Naive B cell (primary cell): ENCODE measurements at regions not wholly inside any gene's neighbourhood (a gene's known extent, or its start where the extent isn't known, plus 50 kb on each side); places are given as distances from the start of the nearest gene placed in this dataset.
"Not testable (repeated sequence)": the region's sequence is repeated elsewhere in the genome, so short reads cannot be mapped to it uniquely, and the experiment has no call there.

Experiments used
- ATAC-seq, 2 donors: fragments of 150-1000 bp; cut with Tn5 transposase; 2 replicates each; pipeline ENCODE4 v1.10.0; 2021; ENCODE audit warnings: low read depth in 2 of 2, mild to moderate bottlenecking in 2 of 2, moderate library complexity in 2 of 2
- DNase-seq: peaks from one replicate; pipeline ENCODE4 v3.0.0; 2022
- H3K27ac Mint-ChIP-seq, 6 donors: one replicate each; pipeline ENCODE4 v1.8.0; 2020 to 2022; ENCODE audit warnings: mild to moderate bottlenecking in 6 of 6, mixed read lengths in 6 of 6, moderate library complexity in 5 of 6, inconsistent platforms in 2 of 6
- H3K27me3 Mint-ChIP-seq, 3 donors: one replicate each; pipeline ENCODE4 v1.8.0; 2021 to 2022; ENCODE audit warnings: mixed read lengths in 3 of 3, mild to moderate bottlenecking in 1 of 3
- H3K36me3 Mint-ChIP-seq, 2 donors: one replicate each; pipeline ENCODE4 v1.8.0; 2020 to 2022; ENCODE audit warnings: mixed read lengths in 2 of 2, inconsistent platforms in 1 of 2, mild to moderate bottlenecking in 1 of 2
- H3K4me1 Mint-ChIP-seq, 3 donors: one replicate each; pipeline ENCODE4 v1.8.0; 2020 to 2022; ENCODE audit warnings: mixed read lengths in 3 of 3, inconsistent platforms in 1 of 3, mild to moderate bottlenecking in 1 of 3, moderate library complexity in 1 of 3
- H3K4me3 Mint-ChIP-seq, 8 donors: one replicate each; pipeline ENCODE4 v1.8.0; 2020 to 2022; ENCODE audit warnings: mild to moderate bottlenecking in 8 of 8, mixed read lengths in 8 of 8, moderate library complexity in 8 of 8, inconsistent platforms in 2 of 8
- H3K9me3 Mint-ChIP-seq, 7 donors: one replicate each; pipeline ENCODE4 v1.8.0; 2020 to 2022; ENCODE audit warnings: mixed read lengths in 7 of 7, mild to moderate bottlenecking in 5 of 7, inconsistent platforms in 2 of 7, moderate library complexity in 1 of 7

DNA sequence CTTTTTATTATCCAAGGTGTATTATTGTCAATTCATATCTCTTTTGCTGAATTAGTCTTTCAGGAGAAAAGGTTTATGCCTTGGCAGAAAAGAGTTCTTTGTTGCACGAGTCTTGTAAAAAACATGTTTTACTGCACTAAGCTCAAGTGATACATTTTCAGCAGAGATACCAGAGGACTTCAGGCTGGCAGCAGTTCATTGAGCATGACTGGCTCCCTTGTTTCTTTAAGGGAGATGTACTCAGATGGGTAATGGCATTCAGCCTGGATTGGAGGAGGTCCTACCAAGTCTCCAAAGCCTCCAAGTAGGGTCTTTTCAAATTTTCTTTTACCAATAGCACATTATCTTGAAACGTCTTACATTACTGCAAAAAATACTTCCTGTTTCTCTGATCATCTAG, 400.1 kb downstream of the NSUN3 start:
- DNase-seq (no peak), ATAC-seq (no peak)
- Mint-ChIP-seq H3K4me1 (no peaks in the 10 kb centered on the region), H3K36me3 (no peaks in the 10 kb centered on the region), H3K4me3 (no peak overlapping the region), H3K27ac (no peak overlapping the region), H3K27me3 (no peaks in the 10 kb centered on the region), H3K9me3 (peaks cover 0 to 14% (median 2%) of the 10 kb centered on the region in 7 donors)

DNA sequence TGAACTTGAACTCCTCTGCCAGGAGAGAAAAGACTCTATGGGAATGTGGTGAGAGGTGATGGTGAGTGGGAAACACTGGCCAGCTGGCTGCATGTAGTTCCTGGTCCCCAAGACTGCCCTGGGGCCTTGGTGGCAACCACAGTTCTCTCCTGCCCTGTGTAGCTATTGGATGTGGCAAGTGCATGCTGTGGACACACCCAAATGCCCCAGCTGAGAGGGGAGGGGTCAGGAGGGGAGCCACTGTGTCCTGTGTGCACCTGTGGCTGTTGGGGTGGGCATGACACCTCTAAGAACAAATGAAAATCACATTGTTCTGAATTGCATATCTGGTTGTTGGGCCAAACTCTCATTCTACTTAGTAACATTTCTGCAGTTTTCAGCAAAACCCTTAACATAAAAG, 409.6 kb downstream of the NSUN3 start:
- DNase-seq (no peak), ATAC-seq (no peak)
- no peak overlapping the region for H3K27ac Mint-ChIP-seq
- H3K4me3 Mint-ChIP-seq = no peak overlapping the region
- H3K36me3 Mint-ChIP-seq = no peaks in the 10 kb centered on the region
- H3K4me1 Mint-ChIP-seq = no peaks in the 10 kb centered on the region
- H3K9me3 Mint-ChIP-seq = peaks cover 8 to 36% (median 17%) of the 10 kb centered on the region in 7 donors
- no peaks in the 10 kb centered on the region for H3K27me3 Mint-ChIP-seq

DNA sequence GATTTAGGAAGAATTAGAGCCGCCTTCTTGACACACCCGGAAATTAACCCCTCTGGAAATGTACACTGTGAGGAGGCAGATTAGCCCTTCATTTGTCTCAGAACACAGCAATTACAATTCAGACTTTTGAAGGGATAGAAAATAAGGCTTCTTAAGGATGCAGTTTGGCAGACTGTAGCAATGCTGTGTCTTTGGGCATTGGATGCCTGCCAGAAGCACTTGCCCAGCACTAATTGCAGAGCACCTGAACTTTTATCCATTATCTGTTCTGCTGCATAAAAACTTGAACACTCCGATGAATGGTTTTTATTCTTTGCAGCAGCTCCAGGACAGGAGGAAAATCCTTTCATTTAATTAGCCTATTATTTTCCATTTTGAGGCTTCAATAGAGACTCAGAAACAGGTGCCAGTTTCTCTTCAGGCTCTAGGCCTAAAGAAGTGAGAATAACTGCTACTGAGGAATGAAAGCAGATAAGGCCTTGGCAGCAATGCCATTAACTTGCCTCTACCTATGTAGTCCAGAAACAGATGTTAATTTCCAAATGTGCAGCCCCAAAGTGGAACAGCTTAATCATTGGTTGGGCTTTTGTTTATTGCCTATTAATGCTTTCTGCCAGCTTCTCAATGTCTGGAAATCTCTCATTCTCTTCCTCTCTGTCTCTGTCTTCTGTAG, 418.5 kb downstream of the NSUN3 start:
- no peak overlapping the region for H3K27ac Mint-ChIP-seq
- no peaks in the 10 kb centered on the region for H3K4me1 Mint-ChIP-seq
- H3K36me3 Mint-ChIP-seq = no peaks in the 10 kb centered on the region
- DNase-seq = no peak
- no peaks in the 10 kb centered on the region for H3K27me3 Mint-ChIP-seq
- H3K9me3 Mint-ChIP-seq = peaks cover 0 to 15% (median 5%) of the 10 kb centered on the region in 7 donors
- ATAC-seq = no peak
- no peak overlapping the region for H3K4me3 Mint-ChIP-seq

DNA sequence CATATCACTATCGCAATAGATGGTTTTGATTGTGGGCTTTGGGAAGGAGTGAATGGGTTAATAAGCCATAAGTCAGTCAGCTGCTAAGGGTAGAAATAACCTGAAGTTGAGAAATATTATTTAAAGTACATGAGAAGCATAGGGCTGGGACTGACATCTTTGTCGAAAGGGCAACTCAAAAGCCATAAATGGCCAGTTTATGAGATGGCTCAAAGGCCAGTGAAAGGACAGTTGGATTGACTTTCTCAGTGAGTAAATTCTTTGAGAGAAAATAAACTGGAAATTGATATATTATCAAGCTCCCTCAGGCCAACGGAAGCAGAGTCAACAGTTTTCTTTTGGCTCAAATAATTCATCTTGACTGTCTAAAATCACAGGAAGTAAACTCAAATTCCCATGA, 419.8 kb downstream of the NSUN3 start:
- Mint-ChIP-seq H3K27ac (no peak overlapping the region), H3K4me1 (no peaks in the 10 kb centered on the region), H3K36me3 (no peaks in the 10 kb centered on the region), H3K4me3 (no peak overlapping the region), H3K27me3 (no peaks in the 10 kb centered on the region), H3K9me3 (peaks cover 0 to 10% (median 5%) of the 10 kb centered on the region in 7 donors)
- no peak for ATAC-seq
- DNase-seq = no peak

DNA sequence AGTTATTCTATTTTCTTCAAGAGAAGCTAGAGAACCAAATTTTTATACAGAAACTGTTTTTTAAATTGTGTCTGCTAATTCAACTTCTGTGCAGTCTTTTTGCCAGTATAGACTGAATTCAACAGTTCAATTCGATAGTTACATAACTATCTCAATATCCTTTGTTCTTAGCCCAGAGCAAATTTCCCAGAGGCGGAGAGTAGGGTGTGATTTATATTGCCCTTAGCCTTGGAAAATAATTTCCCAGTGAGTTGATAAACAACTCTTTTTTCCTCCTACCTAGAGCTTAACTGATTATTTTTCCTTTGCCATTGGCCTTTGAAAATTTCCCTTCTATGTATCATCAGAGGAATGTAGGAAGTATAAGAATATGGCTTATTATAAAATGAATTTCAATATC, 420.5 kb downstream of the NSUN3 start:
- DNase-seq = no peak
- H3K9me3 Mint-ChIP-seq = peaks cover 0 to 10% (median 5%) of the 10 kb centered on the region in 7 donors
- H3K4me1 Mint-ChIP-seq = no peaks in the 10 kb centered on the region
- H3K36me3 Mint-ChIP-seq = no peaks in the 10 kb centered on the region
- no peak overlapping the region for H3K4me3 Mint-ChIP-seq
- no peak overlapping the region for H3K27ac Mint-ChIP-seq
- ATAC-seq = no peak
- no peaks in the 10 kb centered on the region for H3K27me3 Mint-ChIP-seq

DNA sequence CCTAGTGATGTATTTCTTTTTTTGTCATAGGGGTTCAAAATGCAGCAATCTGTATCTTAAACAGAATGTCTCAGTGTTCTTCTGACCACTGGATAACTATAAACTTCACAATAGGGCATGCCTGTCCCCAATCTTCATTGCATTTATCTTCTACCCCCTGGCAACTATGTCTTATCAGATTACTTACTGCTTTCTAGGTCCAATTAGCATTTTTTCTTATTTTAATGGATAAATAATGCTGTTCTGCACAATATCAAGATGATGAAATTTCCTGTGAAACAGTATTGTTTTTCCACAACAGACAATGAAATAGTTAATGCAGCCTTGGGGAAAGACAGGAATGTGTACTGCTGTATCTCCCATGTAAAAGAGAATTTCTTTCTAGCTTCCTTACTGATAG, 432.1 kb downstream of the NSUN3 start:
- Mint-ChIP-seq H3K27me3 (no peaks in the 10 kb centered on the region), H3K27ac (no peak overlapping the region), H3K36me3 (no peaks in the 10 kb centered on the region), H3K4me3 (no peak overlapping the region), H3K4me1 (no peaks in the 10 kb centered on the region), H3K9me3 (peaks cover 0 to 9% (median 4%) of the 10 kb centered on the region in 7 donors)
- DNase-seq (no peak), ATAC-seq (no peak)

DNA sequence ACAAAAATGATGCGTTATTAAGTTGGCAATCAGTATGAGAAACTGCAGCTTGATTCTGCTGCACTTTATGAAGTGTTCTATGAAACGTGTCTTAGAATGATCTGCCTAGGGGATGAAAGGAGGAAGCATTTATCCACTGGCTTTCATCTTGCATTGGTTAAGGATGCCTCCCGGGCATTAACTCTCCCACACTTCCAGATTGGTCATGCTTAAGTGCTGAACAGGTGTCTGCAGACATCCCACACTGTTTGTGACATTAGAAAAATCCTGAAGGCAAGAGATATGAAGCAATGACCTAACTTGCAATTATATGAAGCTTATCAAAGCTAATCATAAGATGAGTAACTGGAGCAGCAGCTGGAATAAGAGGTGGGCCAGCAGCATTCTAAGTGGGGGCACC, 437.3 kb downstream of the NSUN3 start:
- Mint-ChIP-seq H3K9me3 (peaks cover 4 to 15% (median 10%) of the 10 kb centered on the region in 7 donors), H3K27ac (no peak overlapping the region), H3K4me1 (no peaks in the 10 kb centered on the region), H3K36me3 (no peaks in the 10 kb centered on the region), H3K4me3 (no peak overlapping the region), H3K27me3 (no peaks in the 10 kb centered on the region)
- ATAC-seq = no peak
- no peak for DNase-seq

DNA sequence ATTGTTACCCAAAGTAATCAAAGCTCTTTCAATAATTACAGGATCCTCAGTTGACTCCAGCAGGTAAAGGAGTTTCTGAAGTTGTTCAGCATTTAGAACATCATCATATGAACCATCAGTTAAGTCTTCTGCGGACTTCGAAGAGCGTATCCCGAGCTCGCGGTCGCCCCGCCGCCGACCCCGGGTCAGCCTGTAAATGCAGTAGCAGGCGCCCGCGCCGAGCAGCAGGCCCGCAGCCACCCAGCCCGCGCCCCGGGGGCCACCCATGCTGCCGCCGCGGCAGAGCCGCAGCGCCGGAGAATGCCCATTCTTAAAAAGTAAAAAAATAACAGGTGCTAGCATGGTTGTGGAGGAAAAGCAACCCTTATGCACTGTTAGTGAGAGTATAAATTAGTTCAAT, 444.5 kb downstream of the NSUN3 start:
- ATAC-seq, H3K4me3 Mint-ChIP-seq, H3K4me1 Mint-ChIP-seq, H3K36me3 Mint-ChIP-seq, DNase-seq, H3K27me3 Mint-ChIP-seq, H3K27ac Mint-ChIP-seq: not testable (repeated sequence)
- peaks cover 4 to 15% (median 8%) of the 10 kb centered on the region in 7 donors for H3K9me3 Mint-ChIP-seq

DNA sequence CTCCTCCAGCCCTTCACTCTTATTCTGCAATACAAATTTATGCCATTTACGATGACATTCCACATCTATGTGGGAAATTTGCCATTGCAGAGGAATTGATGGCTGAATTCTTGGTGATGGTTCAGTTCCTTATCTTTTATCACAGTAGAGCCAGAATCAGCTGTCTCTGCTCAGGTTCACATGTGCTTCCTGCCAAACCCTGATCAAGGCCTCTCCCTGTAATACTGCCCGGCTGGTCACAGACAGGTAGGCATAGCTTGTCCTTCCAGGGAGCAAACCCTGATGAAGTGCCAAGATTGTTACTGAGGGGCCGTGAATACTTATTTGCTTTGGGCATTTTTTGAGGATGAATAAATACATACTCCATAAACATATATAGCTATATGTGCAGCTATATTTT, 450.0 kb downstream of the NSUN3 start:
- H3K4me3 Mint-ChIP-seq = no peak overlapping the region
- peaks cover 0 to 6% (median 0%) of the 10 kb centered on the region in 7 donors for H3K9me3 Mint-ChIP-seq
- DNase-seq (no peak), ATAC-seq (no peak)
- H3K27me3 Mint-ChIP-seq = no peaks in the 10 kb centered on the region
- H3K27ac Mint-ChIP-seq = no peak overlapping the region
- no peaks in the 10 kb centered on the region for H3K4me1 Mint-ChIP-seq
- no peaks in the 10 kb centered on the region for H3K36me3 Mint-ChIP-seq

DNA sequence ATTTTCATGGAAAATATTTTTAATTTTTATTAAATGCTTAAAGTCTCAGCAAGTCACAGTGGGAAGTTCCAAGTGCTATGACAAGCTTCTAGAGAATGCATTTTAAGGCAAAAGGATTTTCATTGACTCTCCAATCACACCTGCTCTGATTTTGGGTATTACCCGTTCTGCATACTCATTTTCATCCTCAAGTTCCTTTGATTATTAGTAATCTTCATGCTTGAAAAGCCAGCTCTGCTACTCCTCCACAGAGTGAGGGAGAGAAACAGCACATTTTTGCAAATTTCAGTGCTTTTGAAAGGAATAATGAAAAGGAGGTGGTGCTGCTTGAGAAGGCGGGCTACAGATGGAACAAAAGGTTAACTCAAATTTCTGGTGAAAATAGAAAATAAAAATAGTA, 450.7 kb downstream of the NSUN3 start:
- no peak overlapping the region for H3K27ac Mint-ChIP-seq
- no peak overlapping the region for H3K4me3 Mint-ChIP-seq
- H3K27me3 Mint-ChIP-seq = no peaks in the 10 kb centered on the region
- H3K36me3 Mint-ChIP-seq = no peaks in the 10 kb centered on the region
- no peak for DNase-seq
- H3K9me3 Mint-ChIP-seq = peaks cover 0 to 4% (median 0%) of the 10 kb centered on the region in 7 donors
- ATAC-seq = no peak
- H3K4me1 Mint-ChIP-seq = no peaks in the 10 kb centered on the region

DNA sequence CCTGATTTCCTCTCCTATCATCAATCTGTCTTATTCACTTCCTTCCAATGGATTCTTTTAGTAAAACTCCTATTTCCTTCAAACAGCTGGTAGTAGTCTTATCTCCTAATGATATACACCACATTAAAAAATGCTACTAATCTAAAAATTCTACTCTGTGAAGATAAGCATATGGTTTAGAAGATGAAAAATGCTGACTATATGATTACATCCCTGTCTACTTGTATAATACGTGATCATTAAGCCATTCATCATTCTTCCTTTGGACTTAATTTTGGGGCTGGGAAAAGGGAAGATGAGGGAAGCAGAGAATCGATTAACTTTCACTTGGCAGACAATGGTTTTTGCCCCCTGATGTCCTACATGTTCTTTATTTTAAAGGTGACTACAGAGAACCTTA, 453.1 kb downstream of the NSUN3 start:
- Mint-ChIP-seq H3K9me3 (peaks cover 0 to 6% (median 0%) of the 10 kb centered on the region in 7 donors), H3K27me3 (no peaks in the 10 kb centered on the region), H3K4me3 (no peak overlapping the region), H3K36me3 (no peaks in the 10 kb centered on the region), H3K27ac (no peak overlapping the region), H3K4me1 (no peaks in the 10 kb centered on the region)
- DNase-seq (no peak), ATAC-seq (no peak)

DNA sequence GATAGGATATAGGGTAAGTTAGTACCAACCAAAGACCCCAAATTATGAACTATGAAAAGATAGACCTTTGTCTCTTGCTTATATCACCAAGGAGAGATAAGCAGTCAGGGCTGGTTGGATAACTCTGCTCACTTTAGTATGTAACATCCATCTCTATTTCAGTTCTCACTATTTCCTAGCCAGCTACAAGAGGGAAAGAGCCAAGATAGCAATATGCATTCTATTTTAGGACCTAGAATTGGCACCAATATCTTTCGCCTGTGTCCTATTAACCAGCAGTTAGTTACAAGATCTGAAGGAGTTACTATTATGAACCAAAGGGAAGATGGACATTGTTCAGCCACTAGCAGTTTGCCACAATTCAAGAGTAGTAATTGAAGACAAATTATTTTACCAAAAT, 457.5 kb downstream of the NSUN3 start:
- H3K36me3 Mint-ChIP-seq = no peaks in the 10 kb centered on the region
- H3K4me3 Mint-ChIP-seq = no peak overlapping the region
- no peak overlapping the region for H3K27ac Mint-ChIP-seq
- no peaks in the 10 kb centered on the region for H3K27me3 Mint-ChIP-seq
- DNase-seq = no peak
- no peak for ATAC-seq
- H3K4me1 Mint-ChIP-seq = no peaks in the 10 kb centered on the region
- H3K9me3 Mint-ChIP-seq = peaks cover 0 to 13% (median 0%) of the 10 kb centered on the region in 7 donors

DNA sequence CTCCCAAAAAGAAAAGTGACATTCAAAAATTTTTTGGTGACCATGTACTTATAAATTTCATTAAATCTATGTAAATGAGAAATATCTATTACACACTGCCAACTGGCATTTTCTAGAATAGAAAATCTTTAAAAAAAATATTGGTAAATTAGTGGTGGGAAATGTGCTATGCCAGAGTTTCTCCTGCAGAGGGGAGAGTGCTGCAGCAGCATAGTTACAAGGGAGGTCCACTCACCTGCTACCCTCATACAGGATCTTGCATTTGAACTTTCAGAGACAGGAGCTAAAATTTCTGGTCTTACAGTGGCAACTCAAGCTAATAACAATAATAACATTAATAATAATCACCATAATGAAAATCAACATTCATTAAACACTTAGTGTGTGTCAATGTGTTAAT, 459.6 kb downstream of the NSUN3 start:
- Mint-ChIP-seq H3K4me3 (no peak overlapping the region), H3K4me1 (no peaks in the 10 kb centered on the region), H3K27ac (no peak overlapping the region), H3K36me3 (peaks cover 0 to 6% of the 10 kb centered on the region in 2 donors), H3K27me3 (no peaks in the 10 kb centered on the region), H3K9me3 (peaks cover 0 to 13% (median 0%) of the 10 kb centered on the region in 7 donors)
- DNase-seq = no peak
- ATAC-seq = no peak

DNA sequence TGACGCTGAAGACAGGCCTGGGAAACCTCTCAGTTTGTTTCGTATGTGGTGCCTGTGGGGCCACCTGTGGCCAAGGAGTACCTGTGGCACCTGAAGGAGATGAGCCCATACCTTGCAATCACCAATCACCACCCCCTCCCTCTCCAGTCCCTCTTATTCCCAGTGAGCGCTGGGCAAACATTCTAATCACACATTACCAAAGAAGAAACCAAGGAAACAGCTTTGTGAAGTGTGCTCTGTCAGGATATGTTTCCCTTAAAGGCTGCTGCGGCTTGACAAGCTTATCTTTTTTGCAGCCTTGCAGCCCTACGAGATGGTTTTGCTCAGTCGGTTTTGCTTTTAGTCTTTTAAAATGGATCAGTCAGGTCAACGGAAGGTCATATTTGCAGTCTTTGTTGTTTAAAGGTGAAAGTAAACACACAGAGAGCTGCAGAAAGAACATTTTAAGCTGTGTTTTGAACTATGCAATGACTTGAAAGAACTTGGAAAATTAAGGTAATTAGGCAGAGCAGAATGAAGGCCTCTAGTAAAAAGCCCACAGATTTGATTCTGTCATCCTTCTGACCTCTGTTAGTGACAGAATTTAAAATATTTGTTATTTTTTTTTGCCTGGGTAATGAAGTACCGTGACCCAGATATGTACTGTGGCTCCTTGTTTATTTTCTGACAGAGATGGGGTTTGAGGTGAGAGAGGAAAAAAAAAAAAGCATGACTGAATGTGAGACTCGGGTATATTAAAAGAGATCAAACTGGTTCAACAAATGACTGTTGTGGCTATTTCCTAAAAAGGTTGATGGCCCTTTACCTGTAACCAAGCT, 461.4 kb downstream of the NSUN3 start:
- H3K36me3 Mint-ChIP-seq = peaks cover 0 to 6% of the 10 kb centered on the region in 2 donors
- H3K27ac Mint-ChIP-seq = no peak overlapping the region
- peaks cover 0 to 10% (median 0%) of the 10 kb centered on the region in 7 donors for H3K9me3 Mint-ChIP-seq
- no peaks in the 10 kb centered on the region for H3K27me3 Mint-ChIP-seq
- ATAC-seq (no peak), DNase-seq (no peak)
- H3K4me1 Mint-ChIP-seq = no peaks in the 10 kb centered on the region
- no peak overlapping the region for H3K4me3 Mint-ChIP-seq
